ENCODE measurements at regions not wholly inside any gene's neighbourhood (a gene's known extent, or its start where the extent isn't known, plus 50 kb on each side); places are given as distances from the start of the nearest gene placed in this dataset.

DNA sequence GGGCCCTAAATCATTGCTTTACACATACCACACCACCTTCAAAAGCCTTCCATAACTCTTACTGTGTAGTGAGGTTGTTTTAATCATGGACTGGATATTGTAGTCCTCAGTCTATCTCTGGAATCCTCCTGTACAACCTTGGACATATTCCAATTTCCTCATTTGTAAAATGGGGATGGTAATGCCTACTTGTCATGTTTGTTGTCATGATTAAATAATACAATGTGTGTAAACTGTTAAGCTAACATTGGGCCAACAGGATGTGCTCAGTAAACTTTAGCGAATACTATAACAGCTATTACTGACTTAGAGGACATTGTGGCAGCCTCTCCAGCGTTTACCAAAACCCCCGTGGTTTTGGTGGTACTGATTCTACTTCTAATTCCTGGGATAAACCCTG is 74.7 kb upstream of the PTPRM start:
- TF ChIP-seq, protein P1, sequence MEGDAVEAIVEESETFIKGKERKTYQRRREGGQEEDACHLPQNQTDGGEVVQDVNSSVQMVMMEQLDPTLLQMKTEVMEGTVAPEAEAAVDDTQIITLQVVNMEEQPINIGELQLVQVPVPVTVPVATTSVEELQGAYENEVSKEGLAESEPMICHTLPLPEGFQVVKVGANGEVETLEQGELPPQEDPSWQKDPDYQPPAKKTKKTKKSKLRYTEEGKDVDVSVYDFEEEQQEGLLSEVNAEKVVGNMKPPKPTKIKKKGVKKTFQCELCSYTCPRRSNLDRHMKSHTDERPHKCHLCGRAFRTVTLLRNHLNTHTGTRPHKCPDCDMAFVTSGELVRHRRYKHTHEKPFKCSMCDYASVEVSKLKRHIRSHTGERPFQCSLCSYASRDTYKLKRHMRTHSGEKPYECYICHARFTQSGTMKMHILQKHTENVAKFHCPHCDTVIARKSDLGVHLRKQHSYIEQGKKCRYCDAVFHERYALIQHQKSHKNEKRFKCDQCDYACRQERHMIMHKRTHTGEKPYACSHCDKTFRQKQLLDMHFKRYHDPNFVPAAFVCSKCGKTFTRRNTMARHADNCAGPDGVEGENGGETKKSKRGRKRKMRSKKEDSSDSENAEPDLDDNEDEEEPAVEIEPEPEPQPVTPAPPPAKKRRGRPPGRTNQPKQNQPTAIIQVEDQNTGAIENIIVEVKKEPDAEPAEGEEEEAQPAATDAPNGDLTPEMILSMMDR (tag by site-specific recombination; IDR thresholded peaks at IDR 0.05), result no peak
- TF ChIP-seq, protein P2, sequence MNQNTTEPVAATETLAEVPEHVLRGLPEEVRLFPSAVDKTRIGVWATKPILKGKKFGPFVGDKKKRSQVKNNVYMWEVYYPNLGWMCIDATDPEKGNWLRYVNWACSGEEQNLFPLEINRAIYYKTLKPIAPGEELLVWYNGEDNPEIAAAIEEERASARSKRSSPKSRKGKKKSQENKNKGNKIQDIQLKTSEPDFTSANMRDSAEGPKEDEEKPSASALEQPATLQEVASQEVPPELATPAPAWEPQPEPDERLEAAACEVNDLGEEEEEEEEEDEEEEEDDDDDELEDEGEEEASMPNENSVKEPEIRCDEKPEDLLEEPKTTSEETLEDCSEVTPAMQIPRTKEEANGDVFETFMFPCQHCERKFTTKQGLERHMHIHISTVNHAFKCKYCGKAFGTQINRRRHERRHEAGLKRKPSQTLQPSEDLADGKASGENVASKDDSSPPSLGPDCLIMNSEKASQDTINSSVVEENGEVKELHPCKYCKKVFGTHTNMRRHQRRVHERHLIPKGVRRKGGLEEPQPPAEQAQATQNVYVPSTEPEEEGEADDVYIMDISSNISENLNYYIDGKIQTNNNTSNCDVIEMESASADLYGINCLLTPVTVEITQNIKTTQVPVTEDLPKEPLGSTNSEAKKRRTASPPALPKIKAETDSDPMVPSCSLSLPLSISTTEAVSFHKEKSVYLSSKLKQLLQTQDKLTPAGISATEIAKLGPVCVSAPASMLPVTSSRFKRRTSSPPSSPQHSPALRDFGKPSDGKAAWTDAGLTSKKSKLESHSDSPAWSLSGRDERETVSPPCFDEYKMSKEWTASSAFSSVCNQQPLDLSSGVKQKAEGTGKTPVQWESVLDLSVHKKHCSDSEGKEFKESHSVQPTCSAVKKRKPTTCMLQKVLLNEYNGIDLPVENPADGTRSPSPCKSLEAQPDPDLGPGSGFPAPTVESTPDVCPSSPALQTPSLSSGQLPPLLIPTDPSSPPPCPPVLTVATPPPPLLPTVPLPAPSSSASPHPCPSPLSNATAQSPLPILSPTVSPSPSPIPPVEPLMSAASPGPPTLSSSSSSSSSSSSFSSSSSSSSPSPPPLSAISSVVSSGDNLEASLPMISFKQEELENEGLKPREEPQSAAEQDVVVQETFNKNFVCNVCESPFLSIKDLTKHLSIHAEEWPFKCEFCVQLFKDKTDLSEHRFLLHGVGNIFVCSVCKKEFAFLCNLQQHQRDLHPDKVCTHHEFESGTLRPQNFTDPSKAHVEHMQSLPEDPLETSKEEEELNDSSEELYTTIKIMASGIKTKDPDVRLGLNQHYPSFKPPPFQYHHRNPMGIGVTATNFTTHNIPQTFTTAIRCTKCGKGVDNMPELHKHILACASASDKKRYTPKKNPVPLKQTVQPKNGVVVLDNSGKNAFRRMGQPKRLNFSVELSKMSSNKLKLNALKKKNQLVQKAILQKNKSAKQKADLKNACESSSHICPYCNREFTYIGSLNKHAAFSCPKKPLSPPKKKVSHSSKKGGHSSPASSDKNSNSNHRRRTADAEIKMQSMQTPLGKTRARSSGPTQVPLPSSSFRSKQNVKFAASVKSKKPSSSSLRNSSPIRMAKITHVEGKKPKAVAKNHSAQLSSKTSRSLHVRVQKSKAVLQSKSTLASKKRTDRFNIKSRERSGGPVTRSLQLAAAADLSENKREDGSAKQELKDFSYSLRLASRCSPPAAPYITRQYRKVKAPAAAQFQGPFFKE (tag by site-specific recombination; IDR thresholded peaks at IDR 0.05; ENCODE audit: borderline replicate concordance), result no peak
- TF ChIP-seq ZNF792 (tag by site-specific recombination; IDR thresholded peaks at IDR 0.05) (no peak), ZNF211 (tag by site-specific recombination; IDR thresholded peaks at IDR 0.05; ENCODE audit: low read depth) (no peak), ZBTB17 (tag by site-specific recombination; IDR thresholded peaks at IDR 0.05) (no peak), MEIS1 (CRISPR knock-in tag; IDR thresholded peaks at IDR 0.05; ENCODE audit: borderline replicate concordance) (no peak)
- TF ChIP-seq, protein P3, sequence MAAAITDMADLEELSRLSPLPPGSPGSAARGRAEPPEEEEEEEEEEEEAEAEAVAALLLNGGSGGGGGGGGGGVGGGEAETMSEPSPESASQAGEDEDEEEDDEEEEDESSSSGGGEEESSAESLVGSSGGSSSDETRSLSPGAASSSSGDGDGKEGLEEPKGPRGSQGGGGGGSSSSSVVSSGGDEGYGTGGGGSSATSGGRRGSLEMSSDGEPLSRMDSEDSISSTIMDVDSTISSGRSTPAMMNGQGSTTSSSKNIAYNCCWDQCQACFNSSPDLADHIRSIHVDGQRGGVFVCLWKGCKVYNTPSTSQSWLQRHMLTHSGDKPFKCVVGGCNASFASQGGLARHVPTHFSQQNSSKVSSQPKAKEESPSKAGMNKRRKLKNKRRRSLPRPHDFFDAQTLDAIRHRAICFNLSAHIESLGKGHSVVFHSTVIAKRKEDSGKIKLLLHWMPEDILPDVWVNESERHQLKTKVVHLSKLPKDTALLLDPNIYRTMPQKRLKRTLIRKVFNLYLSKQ (tag by site-specific recombination; IDR thresholded peaks at IDR 0.05; ENCODE audit: borderline replicate concordance), result no peak
- TF ChIP-seq, protein P4, sequence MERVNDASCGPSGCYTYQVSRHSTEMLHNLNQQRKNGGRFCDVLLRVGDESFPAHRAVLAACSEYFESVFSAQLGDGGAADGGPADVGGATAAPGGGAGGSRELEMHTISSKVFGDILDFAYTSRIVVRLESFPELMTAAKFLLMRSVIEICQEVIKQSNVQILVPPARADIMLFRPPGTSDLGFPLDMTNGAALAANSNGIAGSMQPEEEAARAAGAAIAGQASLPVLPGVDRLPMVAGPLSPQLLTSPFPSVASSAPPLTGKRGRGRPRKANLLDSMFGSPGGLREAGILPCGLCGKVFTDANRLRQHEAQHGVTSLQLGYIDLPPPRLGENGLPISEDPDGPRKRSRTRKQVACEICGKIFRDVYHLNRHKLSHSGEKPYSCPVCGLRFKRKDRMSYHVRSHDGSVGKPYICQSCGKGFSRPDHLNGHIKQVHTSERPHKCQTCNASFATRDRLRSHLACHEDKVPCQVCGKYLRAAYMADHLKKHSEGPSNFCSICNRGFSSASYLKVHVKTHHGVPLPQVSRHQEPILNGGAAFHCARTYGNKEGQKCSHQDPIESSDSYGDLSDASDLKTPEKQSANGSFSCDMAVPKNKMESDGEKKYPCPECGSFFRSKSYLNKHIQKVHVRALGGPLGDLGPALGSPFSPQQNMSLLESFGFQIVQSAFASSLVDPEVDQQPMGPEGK (tag by site-specific recombination; IDR thresholded peaks at IDR 0.05), result no peak
- TF ChIP-seq, protein P5, sequence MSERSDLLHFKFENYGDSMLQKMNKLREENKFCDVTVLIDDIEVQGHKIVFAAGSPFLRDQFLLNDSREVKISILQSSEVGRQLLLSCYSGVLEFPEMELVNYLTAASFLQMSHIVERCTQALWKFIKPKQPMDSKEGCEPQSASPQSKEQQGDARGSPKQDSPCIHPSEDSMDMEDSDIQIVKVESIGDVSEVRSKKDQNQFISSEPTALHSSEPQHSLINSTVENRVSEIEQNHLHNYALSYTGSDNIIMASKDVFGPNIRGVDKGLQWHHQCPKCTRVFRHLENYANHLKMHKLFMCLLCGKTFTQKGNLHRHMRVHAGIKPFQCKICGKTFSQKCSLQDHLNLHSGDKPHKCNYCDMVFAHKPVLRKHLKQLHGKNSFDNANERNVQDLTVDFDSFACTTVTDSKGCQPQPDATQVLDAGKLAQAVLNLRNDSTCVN (tag by site-specific recombination; optimal IDR thresholded peaks at IDR 0.05), result no peak

Measured in HEK293 (cell line).